ENCODE measurements at regions not wholly inside any gene's neighbourhood (a gene's known extent, or its start where the extent isn't known, plus 50 kb on each side); places are given as distances from the start of the nearest gene placed in this dataset.
"Not testable (repeated sequence)": the region's sequence is repeated elsewhere in the genome, so short reads cannot be mapped to it uniquely, and the experiment has no call there.

DNA sequence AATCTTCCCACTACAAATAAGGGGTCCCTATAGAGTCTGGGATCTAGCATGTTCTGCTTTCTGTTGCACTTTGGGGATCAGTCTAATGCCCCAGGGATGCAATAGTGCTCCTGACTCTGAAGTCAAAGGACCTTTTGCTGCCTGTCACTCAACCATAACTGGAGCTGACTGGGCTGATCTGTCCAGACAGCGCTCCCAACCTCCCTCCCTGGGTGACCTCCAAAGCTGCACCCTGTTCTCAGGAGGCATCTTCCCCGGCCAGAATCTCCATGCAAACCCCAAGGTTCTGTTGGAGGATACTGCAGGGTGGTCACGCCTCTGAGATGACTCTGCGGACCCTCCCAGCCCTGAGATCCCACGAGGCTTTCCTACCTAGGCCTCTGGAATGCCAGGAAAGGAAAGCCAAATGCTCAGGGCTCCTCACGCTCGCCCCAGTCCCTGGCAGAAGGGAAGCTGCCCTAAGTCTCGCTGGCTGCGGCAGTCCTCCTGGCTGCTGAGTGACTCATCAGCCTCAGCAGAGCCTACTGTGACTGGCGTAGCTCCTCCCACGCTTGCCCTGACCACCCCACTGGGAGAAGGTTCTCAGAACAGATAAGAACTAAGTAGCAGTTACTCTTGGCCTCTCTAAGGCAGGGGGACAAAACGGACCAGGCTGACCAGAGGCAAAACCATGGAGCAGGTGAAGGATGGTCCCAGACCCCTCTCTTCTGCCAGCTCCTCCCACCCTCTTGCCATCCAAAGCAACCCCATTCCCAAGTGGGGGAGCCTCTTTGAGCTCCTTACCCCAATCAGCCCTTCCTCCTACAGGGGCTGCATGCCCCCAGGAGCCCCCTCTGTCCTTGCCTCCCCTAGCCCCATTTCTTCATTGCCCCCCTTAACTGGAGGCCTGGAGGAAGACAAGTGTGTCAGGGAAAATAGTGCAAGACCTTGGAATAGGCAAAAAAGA is 124.1 kb upstream of the TNRC6C start:
- H3K27me3 ChIP-seq (ENCODE audit: low read length) = peaks cover under 1% of the 10 kb centered on the region; the same call in 1 of the 2 replicates
- peak; percentile 87 for DNase-seq
- POLR2A ChIA-PET (ENCODE audit: unreplicated experiment) = interaction anchor here (0.6 kb wide), 1 partner anchor 88 kb away, joined by 6 read pairs; no protein-coding TSS in a partner anchor
- no peak overlapping the region for H3K9ac ChIP-seq (ENCODE audit: low read length)
- H3F3A ChIP-seq (ENCODE audit: low read length, unreplicated experiment) = no peaks in the 10 kb centered on the region
- peak; percentile 86 for ATAC-seq
- intact Hi-C loops (cut with micrococcal nuclease) = no loop called here
- peaks cover 13% of the 10 kb centered on the region; the same call in 1 of the 2 replicates for H3K9me3 ChIP-seq (ENCODE audit: low read length)
- TF ChIP-seq EZH2phosphoT487 (IDR thresholded peaks at IDR 0.05; ENCODE audit: borderline replicate concordance, low read length) = no peak
- no peak for TF ChIP-seq EZH2 (IDR thresholded peaks at IDR 0.05; ENCODE audit: low read length, unreplicated experiment)
- TF ChIP-seq CTCF (conservative IDR thresholded peaks at IDR 0.05; ENCODE audit: low read depth, low read length) = no peak
- H3K4me3 ChIP-seq (ENCODE audit: low read length) = no peak overlapping the region
- no peak overlapping the region for H2AFZ ChIP-seq (ENCODE audit: low read length)
- no peaks in the 10 kb centered on the region for H3K9me2 ChIP-seq (replicated peaks; ENCODE audit: low read length)
- no peak overlapping the region for H3K27ac ChIP-seq (ENCODE audit: low read length)
- peaks cover 38% of the 10 kb centered on the region for H3K4me1 ChIP-seq (ENCODE audit: insufficient read depth, low read length)
- H3K36me3 ChIP-seq (ENCODE audit: low read depth, low read length) = no peaks in the 10 kb centered on the region
- BruUV-seq (replicated peaks) = no TSS peak
- no peaks in the 10 kb centered on the region for H3K79me2 ChIP-seq (ENCODE audit: low read length)
- CTCF ChIA-PET = interaction anchor here (0.6 kb wide), 1 partner anchor 215 kb away, joined by 3 read pairs; no protein-coding TSS in a partner anchor
- no peaks in the 10 kb centered on the region for H4K20me1 ChIP-seq (ENCODE audit: low read length)
- H3K4me2 ChIP-seq (ENCODE audit: low read length) = peak overlapping the region; percentile 67

DNA sequence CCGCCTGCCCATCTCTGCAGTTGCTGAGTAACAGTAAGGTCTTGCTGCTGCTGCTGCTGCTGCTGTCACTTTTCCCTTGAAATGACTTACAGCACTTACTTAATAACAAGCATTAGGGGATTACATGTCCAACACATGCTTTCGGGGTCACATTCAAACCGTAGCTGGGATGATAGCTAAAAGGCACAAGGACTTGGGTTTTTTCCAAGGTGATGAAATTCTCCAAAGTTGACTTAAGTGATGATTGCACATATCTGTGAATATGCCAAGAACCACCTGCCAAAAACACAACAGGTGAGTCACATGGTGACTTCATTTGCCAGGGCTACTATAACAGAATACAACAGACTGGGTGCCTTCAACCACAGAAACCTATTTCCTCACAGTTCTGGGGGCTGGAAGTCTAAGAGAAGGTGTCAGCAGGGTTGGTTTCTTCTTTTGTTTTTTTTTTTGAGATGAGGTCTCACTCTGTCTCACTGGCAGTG is 121.9 kb upstream of the TNRC6C start:
- intact Hi-C loops (cut with micrococcal nuclease) = no loop called here
- Histone ChIP-seq H3K27ac (ENCODE audit: low read length) (no peak overlapping the region), H3K9ac (ENCODE audit: low read length) (no peak overlapping the region), H3K4me3 (ENCODE audit: low read length) (no peak overlapping the region), H3K36me3 (ENCODE audit: low read depth, low read length) (no peaks in the 10 kb centered on the region), H3F3A (ENCODE audit: low read length, unreplicated experiment) (no peaks in the 10 kb centered on the region), H2AFZ (ENCODE audit: low read length) (no peak overlapping the region), H3K9me3 (ENCODE audit: low read length) (peaks cover 13% of the 10 kb centered on the region; the same call in 1 of the 2 replicates), H3K9me2 (replicated peaks; ENCODE audit: low read length) (no peaks in the 10 kb centered on the region), H3K4me2 (ENCODE audit: low read length) (no peak overlapping the region), H3K4me1 (ENCODE audit: insufficient read depth, low read length) (peaks cover 17% of the 10 kb centered on the region), H3K79me2 (ENCODE audit: low read length) (no peaks in the 10 kb centered on the region), H4K20me1 (ENCODE audit: low read length) (no peaks in the 10 kb centered on the region), H3K27me3 (ENCODE audit: low read length) (peaks cover 5% of the 10 kb centered on the region; the same call in 1 of the 2 replicates)
- ChIA-PET POLR2A (ENCODE audit: unreplicated experiment) (no interaction called here), CTCF (interaction anchor here (0.6 kb wide), 1 partner anchor 59 kb away, joined by 4 read pairs; no protein-coding TSS in a partner anchor)
- ATAC-seq (peak; percentile 67), DNase-seq (peak; percentile 98)
- TF ChIP-seq EZH2phosphoT487 (IDR thresholded peaks at IDR 0.05; ENCODE audit: borderline replicate concordance, low read length) (no peak), EZH2 (IDR thresholded peaks at IDR 0.05; ENCODE audit: low read length, unreplicated experiment) (no peak), CTCF (conservative IDR thresholded peaks at IDR 0.05; ENCODE audit: low read depth, low read length) (no peak)
- no TSS peak for BruUV-seq (replicated peaks)

GRCh38 chr17:77837072-77837471 is 121.4 kb upstream of the TNRC6C start:
- ATAC-seq; H3F3A ChIP-seq (ENCODE audit: low read length, unreplicated experiment); H3K4me2 ChIP-seq (ENCODE audit: low read length); H3K4me3 ChIP-seq (ENCODE audit: low read length); H3K79me2 ChIP-seq (ENCODE audit: low read length); H2AFZ ChIP-seq (ENCODE audit: low read length); H3K9ac ChIP-seq (ENCODE audit: low read length); intact Hi-C loops (cut with micrococcal nuclease); H4K20me1 ChIP-seq (ENCODE audit: low read length); BruUV-seq (replicated peaks); H3K27ac ChIP-seq (ENCODE audit: low read length); H3K27me3 ChIP-seq (ENCODE audit: low read length); H3K9me2 ChIP-seq (replicated peaks; ENCODE audit: low read length); H3K36me3 ChIP-seq (ENCODE audit: low read depth, low read length); DNase-seq; POLR2A ChIA-PET (ENCODE audit: unreplicated experiment): not testable (repeated sequence)
- Histone ChIP-seq H3K4me1 (ENCODE audit: insufficient read depth, low read length) (peaks cover 16% of the 10 kb centered on the region), H3K9me3 (ENCODE audit: low read length) (peaks cover 13% of the 10 kb centered on the region; the same call in 1 of the 2 replicates)
- CTCF ChIA-PET = interaction anchor here (0.6 kb wide), 1 partner anchor 59 kb away, joined by 4 read pairs; no protein-coding TSS in a partner anchor

All from PC-3 (cell line).